ENCODE measurements at regions not wholly inside any gene's neighbourhood (a gene's known extent, or its start where the extent isn't known, plus 50 kb on each side); places are given as distances from the start of the nearest gene placed in this dataset.

DNA sequence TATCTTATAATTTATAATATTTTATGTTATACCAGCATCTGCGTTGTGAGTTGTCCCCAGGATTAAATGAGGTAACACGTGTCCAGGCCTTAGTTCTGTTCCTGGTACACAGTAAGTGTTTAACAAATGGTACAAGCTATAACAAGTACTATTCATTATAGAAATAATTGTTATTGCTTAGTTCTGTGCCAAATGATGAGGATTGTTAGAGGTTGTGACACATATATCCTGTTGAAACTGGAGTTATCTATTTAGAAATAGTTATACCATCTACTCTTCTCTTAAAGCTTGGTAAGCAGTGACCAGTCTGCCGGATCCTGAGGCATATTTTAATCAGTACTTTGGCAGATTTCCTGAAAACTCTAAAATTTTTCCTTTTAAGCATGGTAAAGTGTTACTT, 1066.5 kb downstream of the TMTC2 start:
- TF ChIP-seq, protein P1, sequence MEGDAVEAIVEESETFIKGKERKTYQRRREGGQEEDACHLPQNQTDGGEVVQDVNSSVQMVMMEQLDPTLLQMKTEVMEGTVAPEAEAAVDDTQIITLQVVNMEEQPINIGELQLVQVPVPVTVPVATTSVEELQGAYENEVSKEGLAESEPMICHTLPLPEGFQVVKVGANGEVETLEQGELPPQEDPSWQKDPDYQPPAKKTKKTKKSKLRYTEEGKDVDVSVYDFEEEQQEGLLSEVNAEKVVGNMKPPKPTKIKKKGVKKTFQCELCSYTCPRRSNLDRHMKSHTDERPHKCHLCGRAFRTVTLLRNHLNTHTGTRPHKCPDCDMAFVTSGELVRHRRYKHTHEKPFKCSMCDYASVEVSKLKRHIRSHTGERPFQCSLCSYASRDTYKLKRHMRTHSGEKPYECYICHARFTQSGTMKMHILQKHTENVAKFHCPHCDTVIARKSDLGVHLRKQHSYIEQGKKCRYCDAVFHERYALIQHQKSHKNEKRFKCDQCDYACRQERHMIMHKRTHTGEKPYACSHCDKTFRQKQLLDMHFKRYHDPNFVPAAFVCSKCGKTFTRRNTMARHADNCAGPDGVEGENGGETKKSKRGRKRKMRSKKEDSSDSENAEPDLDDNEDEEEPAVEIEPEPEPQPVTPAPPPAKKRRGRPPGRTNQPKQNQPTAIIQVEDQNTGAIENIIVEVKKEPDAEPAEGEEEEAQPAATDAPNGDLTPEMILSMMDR (IDR thresholded peaks at IDR 0.05), result no peak
- no peak for TF ChIP-seq POLR2A (IDR thresholded peaks at IDR 0.05)

Measured in right lobe of liver (tissue), 4 donors.